CD4-positive, alpha-beta T cell treated with Interleukin-17A for 4 hours (primary cell): ENCODE measurements at regions not wholly inside any gene's neighbourhood (a gene's known extent, or its start where the extent isn't known, plus 50 kb on each side); places are given as distances from the start of the nearest gene placed in this dataset.

Experiments used
- DNase-seq: peaks from one replicate; pipeline ENCODE4 v3.0.0-alpha.2; 2020; ENCODE audit warnings: mixed read lengths

- no peak for DNase-seq
These were observed 96.6 kb upstream of the AKIRIN2 start for GRCh38 chr6:87798393-87799278.

GRCh38 chr6:87794922-87795885, 93.2 kb upstream of the AKIRIN2 start:
- DNase-seq: no peak

- no peak for DNase-seq
These were observed 91.3 kb upstream of the AKIRIN2 start for GRCh38 chr6:87793315-87793714.

- DNase-seq: no peak
These were observed 89.9 kb upstream of the AKIRIN2 start for GRCh38 chr6:87791982-87792381.

GRCh38 chr6:87791485-87791884, 89.5 kb upstream of the AKIRIN2 start:
- no peak for DNase-seq

- DNase-seq: no peak
These were observed 89.0 kb upstream of the AKIRIN2 start for GRCh38 chr6:87791029-87791428.

- no peak for DNase-seq
These were observed 87.9 kb upstream of the AKIRIN2 start for GRCh38 chr6:87789900-87790290.

- DNase-seq: no peak
These were observed 87.3 kb upstream of the AKIRIN2 start for GRCh38 chr6:87789198-87789899.

GRCh38 chr6:87788141-87788540, 86.1 kb upstream of the AKIRIN2 start:
- DNase-seq: no peak

- no peak for DNase-seq
These were observed 83.3 kb upstream of the AKIRIN2 start for GRCh38 chr6:87785229-87785862.

- DNase-seq: no peak
These were observed 82.7 kb upstream of the AKIRIN2 start for GRCh38 chr6:87784690-87785089.

GRCh38 chr6:87784051-87784450, 82.0 kb upstream of the AKIRIN2 start:
- DNase-seq: no peak

- DNase-seq: no peak
These were observed 77.5 kb upstream of the AKIRIN2 start for GRCh38 chr6:87779542-87779941.

- DNase-seq: no peak
These were observed 70.8 kb upstream of the AKIRIN2 start for GRCh38 chr6:87772597-87773530.

- no peak for DNase-seq
These were observed 65.4 kb upstream of the AKIRIN2 start for GRCh38 chr6:87767478-87767877.

- no peak for DNase-seq
These were observed 64.2 kb upstream of the AKIRIN2 start for GRCh38 chr6:87766211-87766610.

GRCh38 chr6:87763901-87764300, 61.9 kb upstream of the AKIRIN2 start:
- no peak for DNase-seq

- no peak for DNase-seq
These were observed 61.2 kb upstream of the AKIRIN2 start for GRCh38 chr6:87763276-87763675.

GRCh38 chr6:87762116-87762515, 60.1 kb upstream of the AKIRIN2 start:
- no peak for DNase-seq

GRCh38 chr6:87757792-87758191, 55.8 kb upstream of the AKIRIN2 start:
- DNase-seq: no peak

GRCh38 chr6:87756858-87757257, 54.8 kb upstream of the AKIRIN2 start:
- DNase-seq: peak; percentile 31
